Gastroesophageal sphincter (tissue), 4 donors: ENCODE measurements at regions not wholly inside any gene's neighbourhood (a gene's known extent, or its start where the extent isn't known, plus 50 kb on each side); places are given as distances from the start of the nearest gene placed in this dataset.

ENCODE experiments used
- ATAC-seq: fragments of 150-250 bp; one replicate; pipeline ENCODE4 v1.9.1; 2016; ENCODE audit warnings: mild to moderate bottlenecking, moderate library complexity
- H3K27ac ChIP-seq, 4 donors: fragments of 200-600 bp; sonication (generic) in 3 of 4; 1 replicate in 3 of 4; 2 replicates in 1 of 4; pipeline ENCODE4 v1.5.1; 2016 to 2019
- H3K27me3 ChIP-seq: fragments of 200-600 bp; sonication (generic); one replicate; pipeline ENCODE4 v1.5.1; 2019
- H3K36me3 ChIP-seq, 2 donors: fragments of 200-600 bp; sonication (generic); one replicate each; pipeline ENCODE4 v1.5.1; 2019; ENCODE audit warnings: control low read depth in 1 of 2
- H3K4me1 ChIP-seq, 3 donors: fragments of 200-600 bp; sonication (generic); 1 replicate in 2 of 3; 2 replicates in 1 of 3; pipeline ENCODE4 v1.5.1; 2016 to 2019; ENCODE audit warnings: control low read depth in 2 of 3
- H3K4me3 ChIP-seq, 2 donors: fragments of 200-600 bp; sonication (generic); one replicate each; pipeline ENCODE4 v1.5.1; 2019; ENCODE audit warnings: mild to moderate bottlenecking in 1 of 2, moderate library complexity in 1 of 2
- H3K9me3 ChIP-seq, 3 donors: fragments of 200-600 bp; sonication (generic); one replicate each; pipeline ENCODE4 v1.5.1; 2017 to 2019; ENCODE audit warnings: control low read depth in 2 of 3
- EP300 ChIP-seq: sonication (generic); formaldehyde crosslinking; IDR thresholded peaks from one replicate; pipeline ENCODE4 v1.6.1; 2017; ENCODE audit warnings: antibody characterized with exemption, mild to moderate bottlenecking
- POLR2A ChIP-seq, 2 donors: fragments of 450-650 bp; IDR thresholded peaks; one replicate each; pipeline ENCODE4 v1.6.1; 2017; ENCODE audit warnings: antibody characterized with exemption in 2 of 2, mild to moderate bottlenecking in 2 of 2, moderate library complexity in 1 of 2
- POLR2AphosphoS5 ChIP-seq: sonication (generic); formaldehyde crosslinking; IDR thresholded peaks from one replicate; pipeline ENCODE4 v1.6.1; 2017; ENCODE audit warnings: antibody characterized with exemption
- WGBS, 2 donors: methylation state at CpG; one replicate each; pipeline ENCODE4 v1.1.5; 2018; ENCODE audit warnings: low coverage in 1 of 2; 5-methylcytosine and 5-hydroxymethylcytosine counted together
- TF ChIP-seq, protein P1 (sequence below), 4 experiments: fragments of 200-600 bp in 2 of 4; fragments of 450-650 bp in 2 of 4; sonication (generic) in 1 of 4; IDR thresholded peaks; one replicate each; pipeline ENCODE4 v1.5.1; 2017 to 2019; ENCODE audit warnings: antibody characterized with exemption in 4 of 4, mild to moderate bottlenecking in 2 of 4, moderate library complexity in 2 of 4

DNA sequence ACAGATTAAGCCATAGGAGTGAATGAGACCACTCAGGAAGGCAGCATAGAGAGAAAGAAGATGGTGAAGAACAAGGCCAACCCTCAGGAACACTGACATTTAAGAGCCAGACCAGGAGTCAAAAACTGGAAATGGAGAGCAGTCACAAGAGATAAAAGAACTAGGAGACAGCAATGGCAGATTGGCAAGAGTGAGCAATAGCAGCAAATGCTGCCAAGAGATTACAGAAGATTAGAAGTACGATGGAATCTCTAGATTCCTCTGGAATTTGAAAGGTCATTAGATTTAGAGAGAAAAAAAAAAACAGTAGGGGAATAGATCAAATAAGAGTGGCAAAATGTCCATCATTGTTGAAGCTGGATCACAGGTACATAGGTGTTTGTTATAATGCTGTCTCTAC, 73.4 kb upstream of the SLC44A1 start:
- no peak for ATAC-seq
- Histone ChIP-seq H3K27ac (no peak overlapping the region), H3K36me3 (no peaks in the 10 kb centered on the region), H3K27me3 (no peaks in the 10 kb centered on the region), H3K9me3 (no peaks in the 10 kb centered on the region), H3K4me3 (no peak overlapping the region), H3K4me1 (no peaks in the 10 kb centered on the region)
- TF ChIP-seq, protein P1, sequence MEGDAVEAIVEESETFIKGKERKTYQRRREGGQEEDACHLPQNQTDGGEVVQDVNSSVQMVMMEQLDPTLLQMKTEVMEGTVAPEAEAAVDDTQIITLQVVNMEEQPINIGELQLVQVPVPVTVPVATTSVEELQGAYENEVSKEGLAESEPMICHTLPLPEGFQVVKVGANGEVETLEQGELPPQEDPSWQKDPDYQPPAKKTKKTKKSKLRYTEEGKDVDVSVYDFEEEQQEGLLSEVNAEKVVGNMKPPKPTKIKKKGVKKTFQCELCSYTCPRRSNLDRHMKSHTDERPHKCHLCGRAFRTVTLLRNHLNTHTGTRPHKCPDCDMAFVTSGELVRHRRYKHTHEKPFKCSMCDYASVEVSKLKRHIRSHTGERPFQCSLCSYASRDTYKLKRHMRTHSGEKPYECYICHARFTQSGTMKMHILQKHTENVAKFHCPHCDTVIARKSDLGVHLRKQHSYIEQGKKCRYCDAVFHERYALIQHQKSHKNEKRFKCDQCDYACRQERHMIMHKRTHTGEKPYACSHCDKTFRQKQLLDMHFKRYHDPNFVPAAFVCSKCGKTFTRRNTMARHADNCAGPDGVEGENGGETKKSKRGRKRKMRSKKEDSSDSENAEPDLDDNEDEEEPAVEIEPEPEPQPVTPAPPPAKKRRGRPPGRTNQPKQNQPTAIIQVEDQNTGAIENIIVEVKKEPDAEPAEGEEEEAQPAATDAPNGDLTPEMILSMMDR (IDR thresholded peaks at IDR 0.05): no peak
- no peak for TF ChIP-seq EP300
- TF ChIP-seq POLR2A (IDR thresholded peaks at IDR 0.05): no peak
- TF ChIP-seq POLR2AphosphoS5: no peak
- 25 to 35% methylated on average over 1 of the region's 1 CpG for WGBS, 2 donors

DNA sequence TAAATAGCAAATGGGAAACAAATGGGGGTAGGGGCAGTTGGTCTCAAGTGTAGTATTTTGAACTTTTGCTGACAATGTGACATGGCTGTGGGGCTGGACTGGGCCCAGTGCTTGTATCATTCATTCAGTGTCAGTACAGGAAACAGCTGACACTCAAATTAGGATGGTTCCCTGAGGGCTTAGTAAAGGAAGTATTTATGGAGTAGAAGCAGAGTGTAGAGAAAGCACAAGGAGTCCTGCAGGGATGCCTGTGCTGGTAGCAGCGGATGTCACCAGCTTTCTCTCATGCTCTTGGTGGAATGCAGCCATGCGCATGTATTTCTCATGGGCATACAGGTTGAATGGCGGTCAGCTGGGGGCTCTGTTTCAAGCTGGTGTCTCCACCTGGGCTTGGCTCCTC, 72.9 kb upstream of the SLC44A1 start:
- no peaks in the 10 kb centered on the region for H3K4me1 ChIP-seq
- 74 to 100% methylated on average over 1 to 3 of the region's 3 CpGs for WGBS, 2 donors
- ATAC-seq: no peak
- H3K27me3 ChIP-seq: no peaks in the 10 kb centered on the region
- no peaks in the 10 kb centered on the region for H3K9me3 ChIP-seq
- no peak for TF ChIP-seq POLR2AphosphoS5
- TF ChIP-seq POLR2A (IDR thresholded peaks at IDR 0.05): no peak
- no peak for TF ChIP-seq EP300
- TF ChIP-seq, protein P1 (IDR thresholded peaks at IDR 0.05): no peak
- no peak overlapping the region for H3K27ac ChIP-seq
- no peak overlapping the region for H3K4me3 ChIP-seq
- no peaks in the 10 kb centered on the region for H3K36me3 ChIP-seq

DNA sequence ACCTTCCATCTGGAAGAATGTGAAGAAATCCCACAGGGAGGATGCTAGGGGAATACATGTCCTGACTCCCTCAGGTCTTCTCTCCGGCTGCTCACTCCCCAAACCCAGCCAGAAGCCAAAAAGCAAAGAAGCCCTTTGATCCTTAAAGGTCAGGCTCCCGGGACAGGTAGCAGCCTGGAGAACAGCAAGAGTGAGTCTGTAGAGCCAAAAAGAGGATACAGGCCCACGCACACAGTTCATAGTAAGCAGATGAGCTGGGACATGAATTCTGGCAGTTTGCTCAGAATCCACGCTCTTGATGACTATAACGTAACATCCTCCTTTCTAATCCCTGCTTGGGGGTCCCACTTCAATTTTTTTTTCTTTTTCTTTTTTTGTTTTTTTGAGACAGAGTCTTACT, 72.0 kb upstream of the SLC44A1 start:
- Histone ChIP-seq H3K36me3 (no peaks in the 10 kb centered on the region), H3K4me1 (no peaks in the 10 kb centered on the region), H3K4me3 (no peak overlapping the region), H3K27me3 (no peaks in the 10 kb centered on the region), H3K9me3 (no peaks in the 10 kb centered on the region), H3K27ac (no peak overlapping the region)
- WGBS, 2 donors: 82 to 100% methylated on average over 3 to 5 of the region's 5 CpGs
- TF ChIP-seq, protein P1 (IDR thresholded peaks at IDR 0.05): no peak
- TF ChIP-seq EP300: no peak
- no peak for TF ChIP-seq POLR2AphosphoS5
- TF ChIP-seq POLR2A (IDR thresholded peaks at IDR 0.05): no peak
- ATAC-seq: no peak

DNA sequence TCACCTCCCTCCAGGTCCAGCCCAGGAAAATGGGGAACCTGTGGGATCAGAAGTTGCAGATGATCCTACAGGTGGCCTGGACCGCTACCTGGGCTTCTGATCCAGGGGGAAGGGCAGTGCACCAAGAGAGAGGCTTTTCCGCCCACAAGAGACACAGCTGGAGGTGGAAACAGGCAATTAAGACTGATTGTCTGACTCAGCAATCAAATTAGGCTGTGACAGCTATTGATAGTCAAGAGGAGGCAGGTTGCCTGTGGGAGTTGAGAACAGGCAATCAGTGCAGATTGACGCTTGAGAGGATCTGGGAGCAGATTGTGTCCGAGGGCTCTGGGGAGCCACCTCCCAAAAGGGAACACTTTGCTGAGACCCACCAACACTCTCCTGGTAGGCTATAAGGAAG, 71.1 kb upstream of the SLC44A1 start:
- no peak for ATAC-seq
- H3K36me3 ChIP-seq: no peaks in the 10 kb centered on the region
- no peaks in the 10 kb centered on the region for H3K9me3 ChIP-seq
- no peak overlapping the region for H3K4me3 ChIP-seq
- no peaks in the 10 kb centered on the region for H3K4me1 ChIP-seq
- no peak overlapping the region for H3K27ac ChIP-seq
- TF ChIP-seq EP300: no peak
- TF ChIP-seq, protein P1 (IDR thresholded peaks at IDR 0.05): no peak
- TF ChIP-seq POLR2A (IDR thresholded peaks at IDR 0.05): no peak
- TF ChIP-seq POLR2AphosphoS5: no peak
- H3K27me3 ChIP-seq: no peaks in the 10 kb centered on the region
- WGBS, 2 donors: 86 to 92% methylated on average over 2 to 3 of the region's 4 CpGs

DNA sequence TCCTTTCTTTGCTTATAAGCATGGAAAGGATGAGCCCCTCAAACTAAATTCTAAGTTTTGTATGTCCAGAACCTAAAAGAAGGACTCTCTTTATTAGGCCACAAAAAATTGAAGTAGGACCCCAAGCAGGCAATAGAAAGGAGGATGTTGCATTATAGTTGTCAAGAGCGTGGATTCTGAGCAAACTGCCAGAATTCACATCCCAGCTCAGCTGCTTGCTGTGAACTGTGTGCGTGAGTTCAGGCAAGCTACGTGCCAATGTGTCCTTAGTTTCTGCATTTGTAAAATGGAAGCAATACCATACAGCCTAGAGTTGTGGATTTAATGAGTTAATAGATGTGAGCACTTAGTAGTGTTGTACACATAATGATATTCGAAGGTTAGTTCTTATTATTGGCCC, 70.6 kb upstream of the SLC44A1 start:
- Histone ChIP-seq H3K4me1 (no peaks in the 10 kb centered on the region), H3K27me3 (no peaks in the 10 kb centered on the region), H3K4me3 (no peak overlapping the region), H3K36me3 (no peaks in the 10 kb centered on the region), H3K9me3 (no peaks in the 10 kb centered on the region), H3K27ac (no peak overlapping the region)
- WGBS, 2 donors: 65 to 93% methylated on average over 3 to 4 of the region's 4 CpGs
- no peak for ATAC-seq
- TF ChIP-seq POLR2A (IDR thresholded peaks at IDR 0.05): no peak
- TF ChIP-seq, protein P1 (IDR thresholded peaks at IDR 0.05): no peak
- no peak for TF ChIP-seq POLR2AphosphoS5
- no peak for TF ChIP-seq EP300
